ENCODE measurements at regions not wholly inside any gene's neighbourhood (a gene's known extent, or its start where the extent isn't known, plus 50 kb on each side); places are given as distances from the start of the nearest gene placed in this dataset.
"Not testable (repeated sequence)": the region's sequence is repeated elsewhere in the genome, so short reads cannot be mapped to it uniquely, and the experiment has no call there.

GRCh38 chr3:95711789-95712188 is 1102.6 kb upstream of the EPHA6 start:
- H3K27me3 Mint-ChIP-seq, result no peaks in the 10 kb centered on the region
- ATAC-seq (ENCODE audit: low read depth) (no peak), DNase-seq (ENCODE audit: low spot score in 2 of 2) (no peak)
- H3K9me3 Mint-ChIP-seq, result peaks cover 3% of the 10 kb centered on the region
- no peak overlapping the region for H3K4me3 Mint-ChIP-seq
- no peaks in the 10 kb centered on the region for H3K36me3 Mint-ChIP-seq
- no peak overlapping the region for H3K27ac Mint-ChIP-seq
- H3K4me1 Mint-ChIP-seq, result no peaks in the 10 kb centered on the region

DNA sequence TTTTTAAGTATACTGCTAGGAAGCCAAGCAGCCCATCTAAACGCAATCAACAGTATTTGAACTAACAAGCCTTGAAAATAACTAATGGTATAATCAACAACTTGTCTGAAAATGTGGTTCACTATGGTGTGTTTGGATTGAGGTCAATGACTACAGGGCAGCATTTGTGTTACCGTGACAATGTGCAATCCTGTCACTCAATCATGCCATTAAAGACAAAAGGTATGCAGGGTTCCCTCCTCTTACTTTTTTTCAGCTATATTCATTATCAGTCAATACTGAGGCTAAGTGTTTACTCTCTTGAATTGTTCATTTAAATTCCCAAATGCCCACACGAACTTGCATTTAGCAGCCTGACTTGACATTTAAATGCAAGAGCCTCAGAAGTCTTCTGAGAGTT is 1099.3 kb upstream of the EPHA6 start:
- Mint-ChIP-seq H3K27ac (no peak overlapping the region), H3K27me3 (no peaks in the 10 kb centered on the region), H3K4me3 (no peak overlapping the region), H3K4me1 (no peaks in the 10 kb centered on the region), H3K9me3 (peaks cover 1% of the 10 kb centered on the region), H3K36me3 (no peaks in the 10 kb centered on the region)
- DNase-seq (ENCODE audit: low spot score in 2 of 2) (no peak), ATAC-seq (ENCODE audit: low read depth) (no peak)

GRCh38 chr3:95717048-95717447 is 1097.3 kb upstream of the EPHA6 start:
- Mint-ChIP-seq H3K9me3 (peaks cover 1% of the 10 kb centered on the region), H3K4me3 (no peak overlapping the region), H3K27me3 (no peaks in the 10 kb centered on the region), H3K36me3 (no peaks in the 10 kb centered on the region), H3K27ac (no peak overlapping the region), H3K4me1 (no peaks in the 10 kb centered on the region)
- DNase-seq (ENCODE audit: low spot score in 2 of 2) (no peak), ATAC-seq (ENCODE audit: low read depth) (no peak)

DNA sequence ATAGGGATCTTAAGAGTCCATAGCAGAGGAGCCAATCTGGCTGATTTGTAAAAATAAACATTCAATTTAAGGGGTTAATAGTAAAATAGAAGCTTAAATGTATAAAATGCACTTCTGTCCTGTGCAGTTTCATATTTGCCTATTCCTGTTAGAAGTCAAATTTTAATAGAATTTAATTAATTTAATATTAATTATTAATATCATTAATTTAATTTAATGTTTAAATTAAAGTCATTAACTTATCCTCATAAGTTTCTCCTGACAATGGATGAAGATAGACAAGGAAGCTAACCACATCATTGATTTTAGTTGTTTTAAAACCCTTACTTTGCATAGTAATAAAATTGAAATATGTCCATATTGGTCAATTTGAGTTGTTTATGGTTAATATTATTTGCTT is 1096.2 kb upstream of the EPHA6 start:
- no peaks in the 10 kb centered on the region for H3K36me3 Mint-ChIP-seq
- no peaks in the 10 kb centered on the region for H3K4me1 Mint-ChIP-seq
- no peak for DNase-seq (ENCODE audit: low spot score in 2 of 2)
- H3K4me3 Mint-ChIP-seq, result no peak overlapping the region
- H3K27me3 Mint-ChIP-seq, result no peaks in the 10 kb centered on the region
- no peak overlapping the region for H3K27ac Mint-ChIP-seq
- ATAC-seq (ENCODE audit: low read depth), result no peak
- peaks cover 1% of the 10 kb centered on the region for H3K9me3 Mint-ChIP-seq

- H3K4me1 Mint-ChIP-seq, result no peaks in the 10 kb centered on the region
- H3K27ac Mint-ChIP-seq, result no peak overlapping the region
- H3K9me3 Mint-ChIP-seq, result peaks cover 1% of the 10 kb centered on the region
- H3K36me3 Mint-ChIP-seq, result no peaks in the 10 kb centered on the region
- ATAC-seq (ENCODE audit: low read depth), result no peak
- no peak overlapping the region for H3K4me3 Mint-ChIP-seq
- no peak for DNase-seq (ENCODE audit: low spot score in 2 of 2)
- no peaks in the 10 kb centered on the region for H3K27me3 Mint-ChIP-seq
Observed at GRCh38 chr3:95719481-95719880, 1094.9 kb upstream of the EPHA6 start.

- Mint-ChIP-seq H3K27ac (no peak overlapping the region), H3K36me3 (no peaks in the 10 kb centered on the region), H3K4me3 (no peak overlapping the region), H3K4me1 (no peaks in the 10 kb centered on the region), H3K9me3 (no peaks in the 10 kb centered on the region), H3K27me3 (no peaks in the 10 kb centered on the region)
- ATAC-seq (ENCODE audit: low read depth) (peak; percentile 19), DNase-seq (ENCODE audit: low spot score in 2 of 2) (no peak)
Observed at GRCh38 chr3:95721938-95722337, 1092.5 kb upstream of the EPHA6 start.

- Mint-ChIP-seq H3K27me3 (no peaks in the 10 kb centered on the region), H3K27ac (no peak overlapping the region), H3K4me1 (no peaks in the 10 kb centered on the region), H3K36me3 (no peaks in the 10 kb centered on the region), H3K4me3 (no peak overlapping the region), H3K9me3 (peaks cover 5% of the 10 kb centered on the region)
- ATAC-seq (ENCODE audit: low read depth) (no peak), DNase-seq (ENCODE audit: low spot score in 2 of 2) (no peak)
Observed at GRCh38 chr3:95725770-95726169, 1088.6 kb upstream of the EPHA6 start.

- no peak overlapping the region for H3K4me3 Mint-ChIP-seq
- peaks cover 5% of the 10 kb centered on the region for H3K9me3 Mint-ChIP-seq
- H3K27ac Mint-ChIP-seq, result no peak overlapping the region
- no peaks in the 10 kb centered on the region for H3K36me3 Mint-ChIP-seq
- no peaks in the 10 kb centered on the region for H3K27me3 Mint-ChIP-seq
- DNase-seq (ENCODE audit: low spot score in 2 of 2) (no peak), ATAC-seq (ENCODE audit: low read depth) (no peak)
- H3K4me1 Mint-ChIP-seq, result no peaks in the 10 kb centered on the region
Observed at GRCh38 chr3:95731753-95732152, 1082.6 kb upstream of the EPHA6 start.

DNA sequence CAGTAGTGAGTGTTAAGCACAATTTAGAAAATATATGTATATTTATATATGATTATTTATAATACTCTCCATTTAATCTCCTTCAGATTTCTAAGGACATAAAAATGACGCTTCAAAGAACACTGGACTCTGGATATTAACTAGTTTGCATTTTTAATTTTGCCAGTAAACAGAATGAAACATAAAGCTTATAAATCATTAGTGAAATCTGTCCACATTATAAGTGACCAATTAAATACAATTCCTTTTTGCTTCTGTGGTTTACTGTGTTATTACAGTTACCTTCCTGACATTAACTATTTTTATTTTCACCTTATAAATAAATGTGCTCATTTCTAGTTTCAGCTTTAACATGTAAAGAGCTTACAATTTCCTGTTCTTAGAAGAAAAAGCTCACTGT is 1081.1 kb upstream of the EPHA6 start:
- H3K36me3 Mint-ChIP-seq, result no peaks in the 10 kb centered on the region
- DNase-seq (ENCODE audit: low spot score in 2 of 2), result no peak

GRCh38 chr3:95738045-95738444 is 1076.3 kb upstream of the EPHA6 start:
- H3K27ac Mint-ChIP-seq, result no peak overlapping the region
- DNase-seq (ENCODE audit: low spot score in 2 of 2), result no peak

More for the DNA sequence above, 1081.1 kb upstream of the EPHA6 start:
- Mint-ChIP-seq H3K4me3 (no peak overlapping the region), H3K27me3 (no peaks in the 10 kb centered on the region), H3K4me1 (no peaks in the 10 kb centered on the region), H3K9me3 (peaks cover 5% of the 10 kb centered on the region), H3K27ac (no peak overlapping the region)
- ATAC-seq (ENCODE audit: low read depth), result no peak

GRCh38 chr3:95744896-95745295 is 1069.5 kb upstream of the EPHA6 start:
- not testable (repeated sequence) for ATAC-seq (ENCODE audit: low read depth); H3K9me3 Mint-ChIP-seq; H3K36me3 Mint-ChIP-seq; H3K4me1 Mint-ChIP-seq; DNase-seq (ENCODE audit: low spot score in 2 of 2); H3K4me3 Mint-ChIP-seq; H3K27me3 Mint-ChIP-seq; H3K27ac Mint-ChIP-seq

More at GRCh38 chr3:95738045-95738444, 1076.3 kb upstream of the EPHA6 start:
- H3K4me3 Mint-ChIP-seq, result no peak overlapping the region
- H3K9me3 Mint-ChIP-seq, result peaks cover 2% of the 10 kb centered on the region
- ATAC-seq (ENCODE audit: low read depth), result no peak
- no peaks in the 10 kb centered on the region for H3K36me3 Mint-ChIP-seq
- no peaks in the 10 kb centered on the region for H3K27me3 Mint-ChIP-seq
- H3K4me1 Mint-ChIP-seq, result no peaks in the 10 kb centered on the region

DNA sequence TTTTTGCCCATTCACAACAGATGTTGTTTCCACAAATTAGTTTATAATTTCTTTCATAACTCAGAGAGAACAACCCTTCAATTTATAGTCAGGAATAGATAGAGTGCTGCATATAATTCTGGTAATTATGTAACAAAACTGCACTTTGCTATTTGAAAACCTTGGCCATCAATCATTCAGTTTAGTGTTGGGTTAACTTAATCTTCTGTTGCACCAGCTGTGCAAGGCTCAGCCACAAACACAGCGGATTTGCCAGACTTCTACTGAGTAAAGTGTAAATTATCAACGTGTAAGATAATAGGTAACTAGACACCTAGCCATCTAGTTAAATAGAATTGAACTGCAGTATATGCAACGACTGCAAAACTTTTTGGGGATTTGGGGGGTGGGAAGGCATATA is 1064.3 kb upstream of the EPHA6 start:
- H3K4me1 Mint-ChIP-seq, result no peaks in the 10 kb centered on the region
- H3K9me3 Mint-ChIP-seq, result peaks cover 3% of the 10 kb centered on the region
- ATAC-seq (ENCODE audit: low read depth) (no peak), DNase-seq (ENCODE audit: low spot score in 2 of 2) (no peak)
- no peaks in the 10 kb centered on the region for H3K36me3 Mint-ChIP-seq
- H3K27ac Mint-ChIP-seq, result no peak overlapping the region
- H3K27me3 Mint-ChIP-seq, result no peaks in the 10 kb centered on the region
- no peak overlapping the region for H3K4me3 Mint-ChIP-seq

DNA sequence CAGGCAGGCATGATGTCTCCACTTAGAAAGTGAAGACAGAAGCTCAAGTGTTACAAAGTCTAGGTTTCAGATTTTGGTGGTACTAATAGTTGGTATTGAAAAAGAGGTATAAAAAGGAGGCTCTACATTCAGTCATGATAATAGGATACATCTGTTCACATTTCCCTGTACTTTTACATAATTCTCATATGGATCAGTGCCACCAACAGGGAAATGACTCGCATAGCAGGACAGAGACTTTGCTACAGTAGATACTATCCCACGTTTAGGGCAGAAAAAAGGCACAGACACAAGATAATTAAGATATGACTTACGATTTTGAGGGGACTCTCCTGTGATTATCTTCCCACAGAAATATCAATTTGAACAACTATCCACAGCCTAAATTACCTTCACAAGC is 1062.9 kb upstream of the EPHA6 start:
- ATAC-seq (ENCODE audit: low read depth) (no peak), DNase-seq (ENCODE audit: low spot score in 2 of 2) (no peak)
- no peak overlapping the region for H3K4me3 Mint-ChIP-seq
- H3K36me3 Mint-ChIP-seq, result no peaks in the 10 kb centered on the region
- no peak overlapping the region for H3K27ac Mint-ChIP-seq
- peaks cover 3% of the 10 kb centered on the region for H3K9me3 Mint-ChIP-seq
- no peaks in the 10 kb centered on the region for H3K27me3 Mint-ChIP-seq
- H3K4me1 Mint-ChIP-seq, result no peaks in the 10 kb centered on the region

DNA sequence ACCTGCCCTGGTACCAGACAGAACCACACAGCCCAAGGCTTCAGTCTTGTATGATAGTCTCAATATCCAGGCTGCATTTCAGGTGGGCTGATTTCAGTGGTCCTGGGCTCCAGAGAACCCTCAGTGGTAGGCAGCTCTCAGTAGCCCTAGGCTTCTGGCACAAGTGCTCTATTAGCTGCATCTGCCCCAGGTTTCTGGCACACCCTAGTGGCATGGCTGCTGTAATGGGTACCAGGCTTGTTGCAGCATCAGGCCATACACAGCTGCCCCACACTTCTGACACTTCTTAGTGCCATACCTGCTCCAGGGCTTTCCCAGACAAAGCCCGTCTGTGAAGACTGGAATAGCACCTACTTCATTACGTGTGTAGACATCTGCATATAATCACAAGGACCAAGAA is 1062.2 kb upstream of the EPHA6 start:
- Mint-ChIP-seq H3K36me3 (no peaks in the 10 kb centered on the region), H3K27me3 (no peaks in the 10 kb centered on the region), H3K9me3 (peaks cover 3% of the 10 kb centered on the region), H3K27ac (no peak overlapping the region), H3K4me1 (no peaks in the 10 kb centered on the region), H3K4me3 (no peak overlapping the region)
- DNase-seq (ENCODE audit: low spot score in 2 of 2) (no peak), ATAC-seq (ENCODE audit: low read depth) (no peak)

DNA sequence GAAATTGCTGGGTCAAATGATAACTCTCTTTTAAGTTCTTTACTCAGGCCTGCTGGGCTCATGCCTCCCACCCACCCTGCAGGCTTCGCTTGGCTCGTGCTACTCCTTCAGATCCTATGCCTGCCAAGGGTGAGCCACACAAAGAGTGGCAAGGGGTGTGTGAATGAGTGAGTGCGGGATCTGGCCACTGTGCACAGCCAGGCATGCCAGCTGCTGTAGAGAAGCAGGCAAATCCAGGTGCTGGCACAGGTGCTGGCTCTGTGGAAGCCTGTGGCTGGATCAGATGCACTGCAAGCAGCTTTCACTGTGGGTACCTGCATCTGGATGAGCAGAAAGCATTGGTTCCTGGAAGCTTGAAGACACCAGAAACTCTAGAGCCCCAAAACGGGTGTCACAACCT is 1055.7 kb upstream of the EPHA6 start:
- ATAC-seq (ENCODE audit: low read depth) (no peak), DNase-seq (ENCODE audit: low spot score in 2 of 2) (no peak)
- H3K9me3 Mint-ChIP-seq, result peaks cover 5% of the 10 kb centered on the region
- H3K4me3 Mint-ChIP-seq, result no peak overlapping the region
- H3K4me1 Mint-ChIP-seq, result no peaks in the 10 kb centered on the region
- H3K36me3 Mint-ChIP-seq, result no peaks in the 10 kb centered on the region
- no peaks in the 10 kb centered on the region for H3K27me3 Mint-ChIP-seq
- no peak overlapping the region for H3K27ac Mint-ChIP-seq
